Neural cell (in vitro differentiated cells): ENCODE measurements at regions not wholly inside any gene's neighbourhood (a gene's known extent, or its start where the extent isn't known, plus 50 kb on each side); places are given as distances from the start of the nearest gene placed in this dataset.

Experiments
- CTCF ChIP-seq: fragments of 450-650 bp; IDR thresholded peaks from 2 replicates; pipeline ENCODE4 v1.5.1; 2014; ENCODE audit warnings: antibody characterized with exemption, mild to moderate bottlenecking, moderate library complexity; ENCODE audit not compliant: poor library complexity, severe bottlenecking
- EZH2 ChIP-seq: fragments of 200-600, 300-800 bp; shearing (Covaris generic), sonication (generic); IDR thresholded peaks from 2 replicates; pipeline ENCODE4 v1.6.1; 2014; ENCODE audit warnings: antibody characterized with exemption, low read length, borderline replicate concordance, mild to moderate bottlenecking; ENCODE audit not compliant: insufficient read depth, poor library complexity, severe bottlenecking
- RAD21 ChIP-seq: fragments of 450-650 bp; conservative IDR thresholded peaks from 2 replicates; pipeline ENCODE4 v1.6.1; 2014; ENCODE audit warnings: antibody characterized with exemption, mild to moderate bottlenecking, moderate library complexity
- TAF1 ChIP-seq: IDR thresholded peaks from 2 replicates; pipeline ENCODE4 v1.6.1; 2012; ENCODE audit warnings: low read depth

DNA sequence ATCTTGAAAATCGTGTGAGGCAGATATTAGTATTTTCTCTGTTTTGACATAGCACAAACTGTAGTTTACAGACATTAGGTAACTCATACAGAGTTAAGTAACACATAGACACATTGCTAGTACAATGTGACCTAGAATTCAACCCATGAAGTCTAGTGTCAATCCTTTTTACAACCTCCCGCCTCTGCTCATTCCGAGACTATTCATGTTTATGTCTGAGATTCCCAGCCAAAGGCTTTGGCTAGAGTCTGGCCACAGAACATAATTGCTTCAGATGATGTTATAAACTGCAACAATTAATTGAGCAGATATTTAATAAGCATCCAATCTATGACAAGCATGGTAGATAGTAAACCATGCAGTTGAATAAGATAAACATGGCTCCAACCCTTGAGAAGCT is 841.0 kb downstream of the STIM2 start:
- TF ChIP-seq RAD21 (no peak), TAF1 (no peak), CTCF (no peak), EZH2 (no peak)
